Breast epithelium (tissue), 3 donors: ENCODE measurements at regions not wholly inside any gene's neighbourhood (a gene's known extent, or its start where the extent isn't known, plus 50 kb on each side); places are given as distances from the start of the nearest gene placed in this dataset.

Experiments used
- CTCF ChIP-seq, 3 donors: fragments of 450-650 bp; IDR thresholded peaks; one replicate each; pipeline ENCODE4 v1.5.1; 2016 to 2017; ENCODE audit warnings: antibody characterized with exemption in 3 of 3, mild to moderate bottlenecking in 3 of 3, moderate library complexity in 3 of 3
- POLR2A ChIP-seq: fragments of 450-650 bp; IDR thresholded peaks from one replicate; pipeline ENCODE4 v1.6.1; 2016; ENCODE audit warnings: antibody characterized with exemption, mild to moderate bottlenecking, moderate library complexity
- POLR2AphosphoS5 ChIP-seq, 3 donors: sonication (generic); formaldehyde crosslinking; IDR thresholded peaks; one replicate each; pipeline ENCODE4 v1.6.1; 2017; ENCODE audit warnings: antibody characterized with exemption in 3 of 3

DNA sequence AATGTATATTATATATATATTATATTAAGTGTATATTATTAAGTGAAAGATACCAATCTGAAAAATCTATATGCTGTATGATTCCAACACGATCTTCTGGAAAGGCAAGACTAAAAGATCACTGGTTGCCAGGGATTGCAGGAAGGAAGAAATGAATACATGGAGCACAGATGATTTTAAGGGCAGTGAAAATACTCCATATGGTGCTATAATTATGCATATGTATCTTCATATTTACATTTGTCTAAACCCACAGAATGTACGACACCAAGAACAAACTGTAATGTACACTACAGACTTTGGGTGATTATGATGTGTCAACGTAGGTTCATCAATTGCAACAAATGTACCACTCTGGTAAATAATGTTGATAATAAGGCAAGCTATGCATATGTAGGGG, 194.7 kb upstream of the MME start:
- TF ChIP-seq CTCF (IDR thresholded peaks at IDR 0.05) = no peak
- TF ChIP-seq POLR2AphosphoS5 (IDR thresholded peaks at IDR 0.05) = no peak
- no peak for TF ChIP-seq POLR2A
